HUES64 (cell line): ENCODE measurements at regions not wholly inside any gene's neighbourhood (a gene's known extent, or its start where the extent isn't known, plus 50 kb on each side); places are given as distances from the start of the nearest gene placed in this dataset.

Experiments used
- H3K27ac ChIP-seq: 2 replicates; pipeline ENCODE4 v1.7.0; 2013; ENCODE audit warnings: low read depth, low read length, inconsistent platforms
- H3K27me3 ChIP-seq: 2 replicates; pipeline ENCODE4 v1.6.1; 2013; ENCODE audit warnings: mild to moderate bottlenecking, low read length; ENCODE audit not compliant: insufficient read depth
- H3K36me3 ChIP-seq: 2 replicates; pipeline ENCODE4 v1.6.1; 2013; ENCODE audit warnings: mild to moderate bottlenecking, low read length; ENCODE audit not compliant: insufficient read depth
- H3K4me1 ChIP-seq: 2 replicates; pipeline ENCODE4 v1.6.1; 2013; ENCODE audit warnings: mild to moderate bottlenecking, low read length, moderate library complexity; ENCODE audit not compliant: insufficient read depth
- H3K4me3 ChIP-seq: 2 replicates; pipeline ENCODE4 v1.5.1; 2013; ENCODE audit warnings: mild to moderate bottlenecking, low read length, moderate library complexity
- H3K9ac ChIP-seq: 2 replicates; pipeline ENCODE4 v1.6.1; 2013; ENCODE audit warnings: mild to moderate bottlenecking, low read depth, low read length
- H3K9me3 ChIP-seq: 2 replicates; pipeline ENCODE4 v1.6.1; 2013; ENCODE audit warnings: low read depth, low read length; ENCODE audit not compliant: insufficient read depth
- WGBS: fragments of 150-250, 120-280 bp; methylation state at CpG from one replicate; pipeline ENCODE4 v1.1.7; 2013; ENCODE audit warnings: missing lambda C conversion rate; 5-methylcytosine and 5-hydroxymethylcytosine counted together

GRCh38 chr3:181622365-181622764 lies 89.4 kb upstream of the SOX2 start:
- H3K9me3 ChIP-seq: no peaks in the 10 kb centered on the region
- H3K27me3 ChIP-seq: no peaks in the 10 kb centered on the region
- WGBS: 89% methylated on average over 6 of the region's 6 CpGs
- H3K4me3 ChIP-seq: no peak overlapping the region
- no peak overlapping the region for H3K27ac ChIP-seq
- H3K9ac ChIP-seq: no peak overlapping the region
- H3K4me1 ChIP-seq: peaks cover 9% of the 10 kb centered on the region
- H3K36me3 ChIP-seq: no peaks in the 10 kb centered on the region

- no peaks in the 10 kb centered on the region for H3K9me3 ChIP-seq
- H3K4me3 ChIP-seq: no peak overlapping the region
- H3K27me3 ChIP-seq: no peaks in the 10 kb centered on the region
- WGBS: no CpG with 5 or more reads among the region's 1 CpG
- H3K36me3 ChIP-seq: no peaks in the 10 kb centered on the region
- H3K9ac ChIP-seq: no peak overlapping the region
- H3K27ac ChIP-seq: no peak overlapping the region
- peaks cover 16% of the 10 kb centered on the region for H3K4me1 ChIP-seq
Observed at GRCh38 chr3:181619897-181620296, 91.8 kb upstream of the SOX2 start.

GRCh38 chr3:181618260-181618659 lies 93.5 kb upstream of the SOX2 start:
- Histone ChIP-seq H3K36me3 (no peaks in the 10 kb centered on the region), H3K27me3 (no peaks in the 10 kb centered on the region), H3K9me3 (no peaks in the 10 kb centered on the region), H3K9ac (no peak overlapping the region), H3K27ac (no peak overlapping the region), H3K4me3 (no peak overlapping the region), H3K4me1 (peaks cover 15% of the 10 kb centered on the region)
- WGBS: 94% methylated on average over 1 of the region's 1 CpG

DNA sequence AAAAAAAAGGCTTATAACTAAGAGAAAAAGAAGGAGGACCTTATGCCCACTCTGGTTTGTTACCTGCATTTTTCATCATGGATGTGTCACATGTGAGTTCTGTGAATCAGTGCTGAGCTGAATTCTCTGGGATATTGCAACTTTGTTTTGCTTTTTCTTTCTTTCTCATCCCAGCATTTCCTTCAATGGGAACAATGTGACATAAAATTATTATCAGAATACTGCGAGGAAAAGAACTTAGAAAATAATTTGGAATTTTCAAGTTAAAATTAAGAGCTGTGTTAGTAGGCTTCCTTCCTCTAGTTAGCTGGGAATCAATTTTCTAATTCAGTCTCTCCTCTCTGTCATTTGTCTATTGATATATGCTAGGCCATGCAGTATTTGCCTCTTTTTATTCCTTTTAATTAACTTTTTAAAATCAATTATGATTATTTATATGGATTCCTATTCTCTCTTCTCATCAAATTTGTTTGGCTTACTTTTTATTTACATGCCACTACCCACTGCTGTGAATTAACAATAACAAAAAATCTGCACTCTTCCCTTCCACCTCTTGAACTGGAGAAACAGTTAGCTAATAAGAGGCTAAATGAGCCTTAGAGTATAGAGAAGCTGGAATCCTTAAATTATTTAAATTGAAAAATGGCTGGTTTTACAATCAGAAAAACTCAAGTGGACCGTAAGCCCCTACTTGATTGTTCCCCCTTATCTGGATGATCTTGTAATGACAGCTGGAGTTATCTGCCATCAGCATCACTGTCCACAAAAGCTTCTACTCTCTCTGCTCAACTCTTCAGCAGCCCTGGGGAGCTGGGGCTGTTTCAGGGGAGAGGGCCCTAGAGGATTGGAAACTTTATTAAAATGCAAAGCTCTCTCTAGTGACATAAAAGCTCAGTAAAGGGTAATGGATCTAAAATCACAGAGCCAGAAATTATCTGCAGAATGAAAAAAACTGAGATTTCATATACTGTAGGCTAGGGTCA lies 95.3 kb upstream of the SOX2 start:
- Histone ChIP-seq H3K9ac (no peak overlapping the region), H3K9me3 (no peaks in the 10 kb centered on the region), H3K27me3 (no peaks in the 10 kb centered on the region), H3K4me1 (peaks cover 23% of the 10 kb centered on the region), H3K36me3 (no peaks in the 10 kb centered on the region), H3K27ac (no peak overlapping the region), H3K4me3 (no peak overlapping the region)
- 86% methylated on average over 2 of the region's 2 CpGs for WGBS

DNA sequence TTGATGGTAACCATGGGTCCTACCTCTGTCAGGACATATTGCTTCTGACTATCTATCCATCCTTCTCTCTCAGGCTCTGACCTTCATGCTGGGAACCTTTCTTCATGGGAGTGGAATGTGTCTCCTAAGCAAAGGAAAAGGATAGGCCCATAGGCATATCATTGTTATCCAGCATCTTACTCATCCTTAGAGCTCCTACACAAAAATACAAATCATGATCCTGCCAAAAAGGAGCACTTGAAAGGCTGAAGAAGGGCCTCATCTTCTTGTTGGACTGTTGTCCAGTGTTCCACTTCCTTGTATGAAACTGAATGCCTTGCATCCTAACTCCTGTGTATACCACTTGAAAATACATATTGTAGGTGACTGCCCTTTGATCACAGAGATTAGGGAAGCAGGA lies 96.1 kb upstream of the SOX2 start:
- Histone ChIP-seq H3K27ac (no peak overlapping the region), H3K27me3 (no peaks in the 10 kb centered on the region), H3K36me3 (no peaks in the 10 kb centered on the region), H3K9me3 (no peaks in the 10 kb centered on the region), H3K4me1 (peaks cover 30% of the 10 kb centered on the region), H3K9ac (no peak overlapping the region), H3K4me3 (no peak overlapping the region)

GRCh38 chr3:181614878-181615277 lies 96.8 kb upstream of the SOX2 start:
- no peak overlapping the region for H3K9ac ChIP-seq
- H3K9me3 ChIP-seq: no peaks in the 10 kb centered on the region
- H3K27ac ChIP-seq: no peak overlapping the region
- H3K36me3 ChIP-seq: no peaks in the 10 kb centered on the region
- no peaks in the 10 kb centered on the region for H3K27me3 ChIP-seq
- H3K4me1 ChIP-seq: peaks cover 37% of the 10 kb centered on the region
- no peak overlapping the region for H3K4me3 ChIP-seq

DNA sequence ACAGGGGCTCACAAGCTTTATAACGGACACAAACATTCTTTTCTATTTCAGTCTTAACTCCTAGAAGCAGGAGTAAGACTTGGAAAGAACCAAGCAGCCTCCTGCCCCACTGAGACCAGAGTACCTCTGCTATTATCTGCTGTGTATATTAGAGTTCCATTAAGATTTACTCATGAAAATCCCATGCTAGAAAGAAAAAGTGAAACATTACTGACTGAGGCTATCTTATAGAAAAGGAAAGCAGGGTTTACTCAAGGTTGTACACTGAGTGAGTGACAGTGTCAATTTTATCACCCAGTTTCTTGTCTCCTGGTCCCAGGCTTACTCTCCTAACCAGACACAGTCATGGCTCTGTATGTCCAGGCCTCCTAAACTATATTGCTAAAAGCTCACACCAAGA lies 97.9 kb upstream of the SOX2 start:
- no peaks in the 10 kb centered on the region for H3K9me3 ChIP-seq
- no peak overlapping the region for H3K27ac ChIP-seq
- H3K27me3 ChIP-seq: no peaks in the 10 kb centered on the region
- 71% methylated on average over 1 of the region's 1 CpG for WGBS
- no peaks in the 10 kb centered on the region for H3K36me3 ChIP-seq
- H3K4me1 ChIP-seq: peaks cover 47% of the 10 kb centered on the region
- no peak overlapping the region for H3K9ac ChIP-seq
- no peak overlapping the region for H3K4me3 ChIP-seq

- Histone ChIP-seq H3K9me3 (no peaks in the 10 kb centered on the region), H3K4me1 (peaks cover 50% of the 10 kb centered on the region), H3K4me3 (no peak overlapping the region), H3K27me3 (no peaks in the 10 kb centered on the region), H3K9ac (no peak overlapping the region), H3K36me3 (no peaks in the 10 kb centered on the region), H3K27ac (no peak overlapping the region)
- no CpG with 5 or more reads among the region's 1 CpG for WGBS
Observed at GRCh38 chr3:181613191-181613590, 98.5 kb upstream of the SOX2 start.

GRCh38 chr3:181610973-181611265 lies 100.8 kb upstream of the SOX2 start:
- H3K36me3 ChIP-seq: no peaks in the 10 kb centered on the region
- no peaks in the 10 kb centered on the region for H3K9me3 ChIP-seq
- peak overlapping the region; percentile 63 for H3K27ac ChIP-seq
- no peak overlapping the region for H3K9ac ChIP-seq
- no peak overlapping the region; the same call in 1 of the 2 replicates for H3K4me3 ChIP-seq
- H3K4me1 ChIP-seq: peaks cover 44% of the 10 kb centered on the region
- 93% methylated on average over 2 of the region's 2 CpGs for WGBS
- H3K27me3 ChIP-seq: no peaks in the 10 kb centered on the region

DNA sequence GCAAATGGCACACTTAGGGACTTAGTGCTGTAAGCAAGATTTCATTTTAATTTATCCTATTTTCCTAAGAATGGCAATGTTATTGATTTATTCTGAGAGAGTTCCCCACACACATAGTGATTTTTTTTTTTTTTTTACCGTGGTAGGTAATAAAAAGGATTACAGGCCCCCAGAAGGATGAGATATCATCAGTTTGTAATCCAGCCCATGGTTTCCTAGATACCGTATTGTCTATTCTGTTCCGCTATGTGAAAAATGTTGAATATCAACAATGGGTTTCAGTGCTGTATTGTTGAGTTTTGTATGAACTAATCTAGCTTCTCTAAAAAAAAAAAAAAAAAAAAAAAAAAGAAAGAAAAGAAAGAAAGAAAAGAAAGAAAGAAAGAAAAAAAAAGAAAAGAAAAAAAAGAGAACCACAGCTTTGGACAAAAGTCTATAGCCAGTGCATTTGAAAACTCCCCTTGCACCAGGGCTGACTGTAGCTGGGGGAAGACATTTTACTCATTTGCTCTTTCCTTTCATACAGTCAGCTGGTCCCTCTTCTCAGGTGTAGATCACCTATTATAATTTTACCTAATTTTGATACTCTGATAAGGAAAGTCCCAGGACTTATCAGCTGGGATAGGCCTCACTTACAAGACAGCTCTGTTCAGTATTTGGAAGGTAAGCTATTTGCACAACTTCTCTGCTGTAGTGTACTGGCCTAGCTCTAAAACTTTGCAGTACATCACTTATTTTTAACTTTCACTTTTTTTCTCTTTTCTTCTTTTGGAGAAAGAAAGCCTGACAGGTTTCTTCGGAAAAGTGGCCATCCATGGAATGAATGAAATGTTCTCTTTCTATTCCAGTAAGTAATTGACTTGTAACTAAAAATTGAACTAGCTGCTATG lies 101.4 kb upstream of the SOX2 start:
- Histone ChIP-seq H3K4me3 (no peak overlapping the region; the same call in 1 of the 2 replicates), H3K36me3 (no peaks in the 10 kb centered on the region), H3K9ac (no peak overlapping the region), H3K27ac (peak overlapping the region; percentile 63), H3K27me3 (no peaks in the 10 kb centered on the region), H3K4me1 (peaks cover 44% of the 10 kb centered on the region), H3K9me3 (no peaks in the 10 kb centered on the region)
- WGBS: 65% methylated on average over 4 of the region's 4 CpGs

GRCh38 chr3:181609030-181609767 lies 102.5 kb upstream of the SOX2 start:
- 89% methylated on average over 1 of the region's 1 CpG for WGBS

More at GRCh38 chr3:181609030-181609767, 102.5 kb upstream of the SOX2 start:
- Histone ChIP-seq H3K36me3 (no peaks in the 10 kb centered on the region), H3K4me3 (no peak overlapping the region), H3K27ac (peak overlapping the region; percentile 52; the same call in 1 of the 2 replicates), H3K4me1 (peaks cover 44% of the 10 kb centered on the region), H3K9ac (no peak overlapping the region), H3K9me3 (no peaks in the 10 kb centered on the region), H3K27me3 (no peaks in the 10 kb centered on the region)
